ENCODE measurements at regions not wholly inside any gene's neighbourhood (a gene's known extent, or its start where the extent isn't known, plus 50 kb on each side); places are given as distances from the start of the nearest gene placed in this dataset.

- no peak for DNase-seq
- WGBS, 2 donors: 76 to 83% methylated on average over 2 of the region's 2 CpGs
- no peaks in the 10 kb centered on the region for H3K4me1 ChIP-seq
- H3K27me3 ChIP-seq: no peaks in the 10 kb centered on the region
- intact Hi-C loops (cut with DNase I): no loop called here
- no peak overlapping the region for H3K4me3 ChIP-seq
- no peaks in the 10 kb centered on the region for H3K36me3 ChIP-seq
- no peak overlapping the region for H3K27ac ChIP-seq
- H3K9me3 ChIP-seq: peaks cover 0 to 2% (median 0%) of the 10 kb centered on the region in 4 donors
- TF ChIP-seq EP300 (IDR thresholded peaks at IDR 0.05): no peak
- TF ChIP-seq POLR2AphosphoS5 (IDR thresholded peaks at IDR 0.05): no peak
- TF ChIP-seq POLR2A (IDR thresholded peaks at IDR 0.05): no peak
- no peak for TF ChIP-seq CTCF (IDR thresholded peaks at IDR 0.05)
These were observed 194.6 kb downstream of the METTL4 start for GRCh38 chr18:2376707-2377106.

GRCh38 chr18:2380101-2380500, 191.2 kb downstream of the METTL4 start:
- intact Hi-C loops (cut with DNase I): no loop called here
- no peak overlapping the region for H3K27ac ChIP-seq
- H3K36me3 ChIP-seq: no peaks in the 10 kb centered on the region
- no peaks in the 10 kb centered on the region for H3K9me3 ChIP-seq
- WGBS, 2 donors: 56 to 75% methylated on average over 2 of the region's 2 CpGs
- no peak overlapping the region for H3K4me3 ChIP-seq
- H3K27me3 ChIP-seq: no peaks in the 10 kb centered on the region
- DNase-seq: no peak
- no peaks in the 10 kb centered on the region for H3K4me1 ChIP-seq
- TF ChIP-seq POLR2AphosphoS5 (IDR thresholded peaks at IDR 0.05): no peak
- TF ChIP-seq EP300 (IDR thresholded peaks at IDR 0.05): no peak
- no peak for TF ChIP-seq CTCF (IDR thresholded peaks at IDR 0.05)
- TF ChIP-seq POLR2A (IDR thresholded peaks at IDR 0.05): no peak

DNA sequence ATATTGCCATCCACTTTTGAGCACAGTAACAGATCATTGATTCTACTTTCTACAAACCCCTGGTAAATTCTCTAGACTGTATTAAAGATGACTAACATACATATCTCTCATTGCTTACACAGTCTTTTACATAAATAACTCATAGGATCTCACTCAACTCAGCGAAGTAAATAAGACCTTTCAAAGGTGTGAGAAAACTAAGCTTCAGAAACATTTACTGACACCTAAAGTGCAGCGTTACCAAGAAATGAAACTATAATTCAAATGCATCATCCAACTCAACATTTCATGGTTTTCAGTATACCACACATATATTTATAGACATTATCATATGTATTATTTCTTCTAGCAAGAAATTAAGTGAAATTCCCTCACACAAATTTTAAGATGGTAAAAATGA, 189.8 kb downstream of the METTL4 start:
- H3K4me1 ChIP-seq: no peaks in the 10 kb centered on the region
- no peak for TF ChIP-seq EP300 (IDR thresholded peaks at IDR 0.05)
- no peak for TF ChIP-seq CTCF (IDR thresholded peaks at IDR 0.05)
- no peak for TF ChIP-seq POLR2AphosphoS5 (IDR thresholded peaks at IDR 0.05)
- no peak for TF ChIP-seq POLR2A (IDR thresholded peaks at IDR 0.05)
- no peak overlapping the region for H3K27ac ChIP-seq
- H3K36me3 ChIP-seq: no peaks in the 10 kb centered on the region
- no peaks in the 10 kb centered on the region for H3K9me3 ChIP-seq
- no peaks in the 10 kb centered on the region for H3K27me3 ChIP-seq
- no peak overlapping the region for H3K4me3 ChIP-seq
- 85 to 94% methylated on average over 2 of the region's 2 CpGs for WGBS, 2 donors
- intact Hi-C loops (cut with DNase I): no loop called here
- DNase-seq: no peak

DNA sequence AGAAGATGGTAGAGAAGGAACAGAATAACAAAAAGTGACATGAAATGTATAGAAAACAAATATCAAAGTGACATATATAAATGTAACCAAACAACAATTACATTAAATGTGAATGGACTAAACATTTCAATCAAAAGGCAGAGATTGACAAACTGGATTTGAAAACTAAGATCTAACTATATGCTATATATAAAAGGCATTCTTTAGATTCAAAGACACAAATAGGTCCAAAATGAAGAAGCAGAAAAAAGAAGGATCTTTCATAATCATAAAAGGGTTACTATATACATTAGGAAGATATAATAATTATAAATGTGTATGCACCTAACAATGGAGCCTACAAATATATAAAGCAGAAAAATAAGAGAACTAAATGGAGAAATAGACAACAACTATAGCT, 183.7 kb downstream of the METTL4 start:
- TF ChIP-seq EP300 (IDR thresholded peaks at IDR 0.05) (no peak), POLR2A (IDR thresholded peaks at IDR 0.05) (no peak), POLR2AphosphoS5 (IDR thresholded peaks at IDR 0.05) (no peak), CTCF (IDR thresholded peaks at IDR 0.05) (no peak)
- H3K4me1 ChIP-seq: no peaks in the 10 kb centered on the region
- H3K36me3 ChIP-seq: no peaks in the 10 kb centered on the region
- intact Hi-C loops (cut with DNase I): no loop called here
- H3K4me3 ChIP-seq: no peak overlapping the region
- H3K27me3 ChIP-seq: no peaks in the 10 kb centered on the region
- no peak overlapping the region for H3K27ac ChIP-seq
- no peaks in the 10 kb centered on the region for H3K9me3 ChIP-seq
- no peak for DNase-seq

GRCh38 chr18:2390158-2390557, 181.1 kb downstream of the METTL4 start:
- H3K9me3 ChIP-seq: no peaks in the 10 kb centered on the region
- no peak for DNase-seq
- TF ChIP-seq POLR2AphosphoS5 (IDR thresholded peaks at IDR 0.05): no peak
- no peak for TF ChIP-seq POLR2A (IDR thresholded peaks at IDR 0.05)
- TF ChIP-seq CTCF (IDR thresholded peaks at IDR 0.05): no peak
- TF ChIP-seq EP300 (IDR thresholded peaks at IDR 0.05): no peak
- no peak overlapping the region for H3K27ac ChIP-seq
- WGBS, 2 donors: 7 to 45% methylated on average over 1 of the region's 1 CpG
- no peaks in the 10 kb centered on the region for H3K27me3 ChIP-seq
- intact Hi-C loops (cut with DNase I): no loop called here
- no peaks in the 10 kb centered on the region for H3K36me3 ChIP-seq
- H3K4me1 ChIP-seq: no peaks in the 10 kb centered on the region
- no peak overlapping the region for H3K4me3 ChIP-seq

Measured in sigmoid colon (tissue), 6 donors.